CD4-positive, alpha-beta T cell (primary cell): ENCODE measurements at regions not wholly inside any gene's neighbourhood (a gene's known extent, or its start where the extent isn't known, plus 50 kb on each side); places are given as distances from the start of the nearest gene placed in this dataset.

Experiments
- ATAC-seq: fragments of 200-7000 bp; cut with Tn5 transposase; one replicate; pipeline ENCODE4 v1.10.0; 2022; ENCODE audit warnings: mild to moderate bottlenecking; ENCODE audit not compliant: poor library complexity
- CTCF ChIA-PET: fragments of 350-600 bp; sonication (Branson Sonifier 250); formaldehyde crosslinking; loops from one replicate; lab custom pipeline; 2021; ENCODE audit warnings: antibody characterized with exemption, inconsistent platforms; lab: Charles Lee
- POLR2A ChIA-PET: fragments of 350-600 bp; sonication (Branson Sonifier 250); formaldehyde crosslinking; loops from one replicate; lab custom pipeline; 2021; ENCODE audit warnings: antibody characterized with exemption, inconsistent platforms; lab: Charles Lee
- DNase-seq, 14 experiments: peaks; one replicate each; pipeline ENCODE4 v3.0.0-alpha.2; 2013 to 2020; ENCODE audit warnings: mixed read lengths in 2 of 14
- H3K27ac ChIP-seq, 2 donors: one replicate each; pipeline versions ENCODE4 v1.5.1 to v1.7.0; 2013; ENCODE audit warnings: low read length in 2 of 2, low read depth in 1 of 2, mild to moderate bottlenecking in 1 of 2
- H3K27me3 ChIP-seq, 2 experiments: 1 replicate in 1 of 2; 2 replicates in 1 of 2; pipeline versions ENCODE4 v1.6.1 to v1.7.0; 2013; ENCODE audit warnings: low read length in 2 of 2, control low read depth in 1 of 2, mild to moderate bottlenecking in 1 of 2, moderate library complexity in 1 of 2; ENCODE audit not compliant: insufficient read depth in 2 of 2, control insufficient read depth in 1 of 2
- H3K36me3 ChIP-seq: one replicate; pipeline ENCODE4 v1.6.1; 2013; ENCODE audit warnings: low read length, control low read depth; ENCODE audit not compliant: insufficient read depth
- H3K4me1 ChIP-seq: one replicate; pipeline ENCODE4 v1.6.1; 2013; ENCODE audit warnings: low read length, control low read depth; ENCODE audit not compliant: insufficient read depth
- H3K4me3 ChIP-seq: one replicate; pipeline ENCODE4 v1.5.1; 2013; ENCODE audit warnings: mild to moderate bottlenecking, low read length, moderate library complexity
- H3K9me3 ChIP-seq, 2 experiments: 1 replicate in 1 of 2; 2 replicates in 1 of 2; pipeline versions ENCODE4 v1.6.1 to v1.7.0; 2013; ENCODE audit warnings: low read length in 2 of 2, mild to moderate bottlenecking in 2 of 2, control low read depth in 1 of 2, moderate library complexity in 1 of 2; ENCODE audit not compliant: control insufficient read depth in 1 of 2, insufficient read depth in 1 of 2
- H3K27ac Mint-ChIP-seq: one replicate; pipeline ENCODE4 v1.8.0; 2020; ENCODE audit warnings: mixed read lengths
- H3K27me3 Mint-ChIP-seq: one replicate; pipeline ENCODE4 v1.8.0; 2021; ENCODE audit warnings: mixed read lengths
- H3K36me3 Mint-ChIP-seq: one replicate; pipeline ENCODE4 v1.8.0; 2021; ENCODE audit warnings: low read depth, mixed read lengths
- H3K4me1 Mint-ChIP-seq: one replicate; pipeline ENCODE4 v1.8.0; 2021; ENCODE audit warnings: low read depth, mixed read lengths
- H3K4me3 Mint-ChIP-seq: one replicate; pipeline ENCODE4 v1.8.0; 2020; ENCODE audit warnings: mild to moderate bottlenecking, mixed read lengths
- H3K9me3 Mint-ChIP-seq: one replicate; pipeline ENCODE4 v1.8.0; 2020; ENCODE audit warnings: mixed read lengths
- CTCF ChIP-seq: fragments of 200-600 bp; IDR thresholded peaks from one replicate; pipeline ENCODE4 v1.8.0; 2022; ENCODE audit warnings: antibody characterized with exemption, mild to moderate bottlenecking
- intact Hi-C, 2 experiments: fragments of 100-400 bp; cut with DNase I in 1 of 2; cut with micrococcal nuclease in 1 of 2; formaldehyde crosslinking; loops; one replicate each; pipeline versions ENCODE4 v1.15.1 to v1.9.0; 2023 to 2025; cut with DNase I, micrococcal nuclease

GRCh38 chr21:35814858-35815619 lies 245.3 kb downstream of the SETD4 start:
- Histone ChIP-seq H3K36me3 (no peaks in the 10 kb centered on the region), H3K4me3 (no peak overlapping the region), H3K27ac (no peak overlapping the region), H3K9me3 (no peaks in the 10 kb centered on the region), H3K27me3 (peaks cover 0 to 4% of the 10 kb centered on the region in 2 experiments), H3K4me1 (no peaks in the 10 kb centered on the region)
- no peak overlapping the region for H3K27ac Mint-ChIP-seq
- TF ChIP-seq CTCF, result no peak
- H3K36me3 Mint-ChIP-seq, result no peaks in the 10 kb centered on the region
- H3K4me1 Mint-ChIP-seq, result no peaks in the 10 kb centered on the region
- ATAC-seq (no peak), DNase-seq (no peak)
- ChIA-PET CTCF (no interaction called here), POLR2A (no interaction called here)
- H3K9me3 Mint-ChIP-seq, result no peaks in the 10 kb centered on the region
- H3K27me3 Mint-ChIP-seq, result no peaks in the 10 kb centered on the region
- intact Hi-C loops, result no loop called here
- H3K4me3 Mint-ChIP-seq, result no peak overlapping the region

GRCh38 chr21:35812679-35813078 lies 247.6 kb downstream of the SETD4 start:
- Mint-ChIP-seq H3K36me3 (no peaks in the 10 kb centered on the region), H3K9me3 (no peaks in the 10 kb centered on the region), H3K27ac (no peak overlapping the region), H3K4me3 (no peak overlapping the region), H3K27me3 (peaks cover 8% of the 10 kb centered on the region), H3K4me1 (no peaks in the 10 kb centered on the region)
- no peak overlapping the region for H3K27ac ChIP-seq
- no peak for ATAC-seq
- TF ChIP-seq CTCF, result no peak
- DNase-seq, result no peak
- ChIA-PET CTCF (no interaction called here), POLR2A (no interaction called here)
- H3K9me3 ChIP-seq, result no peaks in the 10 kb centered on the region
- no peak overlapping the region for H3K4me3 ChIP-seq
- H3K36me3 ChIP-seq, result no peaks in the 10 kb centered on the region
- intact Hi-C loops, result no loop called here
- H3K27me3 ChIP-seq, result peaks cover 0 to 4% of the 10 kb centered on the region in 2 experiments
- no peaks in the 10 kb centered on the region for H3K4me1 ChIP-seq

GRCh38 chr21:35811191-35811806 lies 249.0 kb downstream of the SETD4 start:
- Histone ChIP-seq H3K9me3 (no peaks in the 10 kb centered on the region), H3K4me1 (no peaks in the 10 kb centered on the region), H3K27me3 (peaks cover 0 to 4% of the 10 kb centered on the region in 2 experiments), H3K36me3 (no peaks in the 10 kb centered on the region), H3K4me3 (no peak overlapping the region), H3K27ac (no peak overlapping the region)
- no peak for TF ChIP-seq CTCF
- ATAC-seq (no peak), DNase-seq (no peak)
- ChIA-PET POLR2A (no interaction called here), CTCF (no interaction called here)
- Mint-ChIP-seq H3K27ac (no peak overlapping the region), H3K36me3 (no peaks in the 10 kb centered on the region), H3K4me1 (no peaks in the 10 kb centered on the region), H3K4me3 (no peak overlapping the region), H3K9me3 (no peaks in the 10 kb centered on the region), H3K27me3 (peaks cover 8% of the 10 kb centered on the region)
- intact Hi-C loops, result no loop called here
